Adipocyte (in vitro differentiated cells): ENCODE measurements at regions not wholly inside any gene's neighbourhood (a gene's known extent, or its start where the extent isn't known, plus 50 kb on each side); places are given as distances from the start of the nearest gene placed in this dataset.

Experiments used
- DNase-seq: peaks from one replicate; pipeline ENCODE4 v3.0.0-alpha.2; 2015; ENCODE audit warnings: low read depth
- H3K27me3 ChIP-seq: replicated peaks from 2 replicates; pipeline ENCODE4 v1.7.0; 2013; ENCODE audit warnings: mild to moderate bottlenecking, low read length, moderate library complexity; ENCODE audit not compliant: control insufficient read depth, insufficient read depth
- H3K36me3 ChIP-seq: 2 replicates; pipeline ENCODE4 v1.7.0; 2013; ENCODE audit warnings: low read length, mild to moderate bottlenecking, moderate library complexity; ENCODE audit not compliant: control insufficient read depth, insufficient read depth, severe bottlenecking
- H3K4me1 ChIP-seq: 2 replicates; pipeline ENCODE4 v1.7.0; 2013; ENCODE audit warnings: mild to moderate bottlenecking, low read length, moderate library complexity; ENCODE audit not compliant: control insufficient read depth, insufficient read depth
- H3K4me3 ChIP-seq: 2 replicates; pipeline ENCODE4 v1.7.0; 2013; ENCODE audit warnings: mild to moderate bottlenecking, low read length, moderate library complexity
- H3K9ac ChIP-seq: 2 replicates; pipeline ENCODE4 v1.7.0; 2013; ENCODE audit warnings: mild to moderate bottlenecking, low read length, moderate library complexity
- H3K9me3 ChIP-seq: 2 replicates; pipeline ENCODE4 v1.7.0; 2013; ENCODE audit warnings: mild to moderate bottlenecking, low read length, moderate library complexity; ENCODE audit not compliant: control insufficient read depth

DNA sequence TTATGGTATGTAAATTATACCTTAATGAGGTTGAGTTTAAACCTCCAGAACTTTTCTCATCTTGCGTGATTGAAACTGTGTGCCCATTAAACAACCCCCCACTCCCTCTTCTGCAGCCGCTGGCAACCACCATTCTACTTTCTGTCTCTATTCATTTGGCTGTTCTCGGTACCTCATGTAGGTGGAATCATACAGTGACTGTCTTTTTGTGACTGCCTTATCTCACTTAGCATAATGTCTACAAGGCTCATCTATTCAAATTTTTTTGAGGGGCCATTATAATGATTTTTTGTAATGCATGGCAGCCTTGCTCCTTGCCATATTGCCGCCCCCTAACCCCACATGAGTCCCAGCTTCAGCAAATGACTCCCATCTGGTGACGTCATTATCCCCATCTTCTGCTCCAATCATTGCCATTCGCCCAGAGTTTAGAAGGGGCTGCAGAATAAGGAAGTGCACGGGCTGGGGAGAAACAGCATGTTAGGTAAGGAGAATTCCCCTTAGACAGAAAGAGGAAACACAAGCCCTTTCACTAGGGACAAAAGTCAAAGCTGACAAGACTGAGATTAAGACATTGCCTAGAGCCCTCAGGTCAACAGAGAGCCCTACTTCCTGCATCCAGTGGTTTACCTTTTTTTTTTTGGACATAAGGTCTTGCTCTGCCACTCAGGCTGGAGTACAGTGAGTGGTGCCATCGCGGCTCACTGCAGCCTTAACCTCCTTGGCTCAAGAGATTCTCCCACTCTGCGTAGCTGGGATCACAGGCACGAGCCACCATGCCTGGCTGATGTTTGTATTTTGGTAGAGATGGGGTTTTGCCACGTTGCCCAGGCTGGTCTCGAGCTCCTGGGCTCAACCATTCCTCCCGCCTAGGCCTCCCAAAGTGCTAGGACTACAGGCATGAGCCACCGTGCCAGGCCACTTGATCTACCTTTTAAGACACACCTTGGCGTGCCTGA is 78.4 kb upstream of the ERRFI1 start:
- Histone ChIP-seq H3K36me3 (no peaks in the 10 kb centered on the region), H3K27me3 (no peaks in the 10 kb centered on the region), H3K4me1 (peaks cover 5% of the 10 kb centered on the region), H3K9me3 (no peaks in the 10 kb centered on the region), H3K4me3 (no peak overlapping the region), H3K9ac (no peak overlapping the region)
- DNase-seq: no peak

- H3K36me3 ChIP-seq: no peaks in the 10 kb centered on the region
- H3K9me3 ChIP-seq: no peaks in the 10 kb centered on the region
- no peak overlapping the region for H3K4me3 ChIP-seq
- H3K9ac ChIP-seq: peak overlapping the region; percentile 81
- DNase-seq: no peak
- peaks cover 43% of the 10 kb centered on the region for H3K4me1 ChIP-seq
- H3K27me3 ChIP-seq: no peaks in the 10 kb centered on the region
Measured at GRCh38 chr1:8097908-8098307, 71.8 kb upstream of the ERRFI1 start.

DNA sequence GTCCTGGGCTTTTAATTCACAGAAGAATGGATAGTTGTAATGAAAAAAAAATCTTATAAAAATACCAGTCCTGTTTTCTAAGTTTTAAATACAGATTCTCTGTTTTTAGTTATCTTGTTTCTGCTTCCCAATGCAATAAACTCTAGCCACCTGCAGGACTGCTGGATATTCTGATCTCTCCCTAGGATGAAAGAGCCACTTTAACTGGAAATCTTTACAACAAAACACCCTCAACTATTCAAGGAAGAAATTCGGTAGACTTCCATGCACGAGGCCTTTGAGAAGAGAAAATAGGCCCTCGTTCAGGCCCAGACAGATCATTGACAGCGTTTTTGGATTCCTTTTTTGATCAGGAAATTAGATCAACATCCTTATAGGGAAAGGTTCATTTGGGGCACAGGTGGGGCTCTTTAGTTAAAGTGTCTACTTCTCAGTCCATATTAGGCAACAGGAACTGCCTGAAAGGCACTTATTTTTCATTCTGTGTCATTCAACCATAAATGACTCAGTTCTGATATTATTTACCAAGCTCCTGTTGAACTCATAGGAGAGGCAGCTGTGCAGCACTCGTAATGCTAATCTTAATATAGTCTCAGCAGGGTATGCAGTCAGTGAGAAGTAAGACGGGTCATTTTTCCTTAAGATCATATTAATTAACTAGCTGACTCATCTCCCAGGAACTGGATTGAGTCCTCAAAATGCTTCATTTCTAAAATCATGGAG is 71.1 kb upstream of the ERRFI1 start:
- Histone ChIP-seq H3K36me3 (no peaks in the 10 kb centered on the region), H3K4me1 (peaks cover 41% of the 10 kb centered on the region), H3K4me3 (peak overlapping the region; percentile 59), H3K9ac (peak overlapping the region; percentile 81), H3K9me3 (no peaks in the 10 kb centered on the region), H3K27me3 (no peaks in the 10 kb centered on the region)
- DNase-seq: peak; percentile 78

DNA sequence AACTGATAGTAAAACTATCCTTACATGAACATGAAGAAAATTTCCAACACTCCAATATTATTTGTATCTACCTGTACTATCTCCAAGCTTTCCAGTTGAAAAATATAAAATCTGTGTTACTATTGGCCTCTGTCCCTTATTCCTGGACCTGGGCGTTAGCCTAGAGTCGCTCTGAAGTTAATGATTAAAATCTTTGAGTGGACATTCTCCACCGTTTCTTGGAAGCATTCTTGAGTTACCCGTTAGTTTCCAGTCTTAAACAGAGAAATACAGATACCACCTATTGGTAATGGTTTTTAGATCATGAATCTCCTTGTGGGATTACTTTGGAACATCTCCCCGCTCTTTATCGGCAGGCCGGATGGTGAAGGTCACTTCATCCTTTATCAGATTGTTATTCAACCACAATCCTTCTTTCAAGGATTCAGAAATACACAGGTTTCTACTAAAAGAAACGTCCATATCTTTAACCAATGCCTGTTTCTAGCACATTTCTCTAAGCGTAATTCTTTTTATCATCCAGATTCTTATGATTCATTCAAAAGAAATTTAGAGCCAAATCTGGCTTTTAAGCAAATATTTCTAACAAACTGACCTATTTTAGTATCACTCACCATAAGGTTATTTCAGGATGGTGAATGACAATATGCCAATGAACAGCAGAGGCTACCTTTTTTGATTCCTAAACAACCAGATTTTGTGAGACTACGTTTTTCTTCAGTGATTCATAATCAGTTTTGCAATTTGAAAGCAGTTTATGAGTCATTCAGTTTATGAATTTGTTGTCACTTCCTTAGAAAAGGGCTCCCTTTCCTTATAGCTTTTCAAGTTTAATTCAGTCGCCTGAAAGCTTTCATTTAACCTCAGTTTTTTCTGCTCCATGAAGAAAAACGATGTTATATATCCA is 70.2 kb upstream of the ERRFI1 start:
- no peaks in the 10 kb centered on the region for H3K9me3 ChIP-seq
- DNase-seq: peak; percentile 78
- H3K36me3 ChIP-seq: no peaks in the 10 kb centered on the region
- peak overlapping the region; percentile 59 for H3K4me3 ChIP-seq
- peaks cover 41% of the 10 kb centered on the region for H3K4me1 ChIP-seq
- H3K27me3 ChIP-seq: no peaks in the 10 kb centered on the region
- peak overlapping the region; percentile 81 for H3K9ac ChIP-seq

- no peaks in the 10 kb centered on the region for H3K36me3 ChIP-seq
Measured at GRCh38 chr1:8095584-8095983, 69.5 kb upstream of the ERRFI1 start.

GRCh38 chr1:8094481-8095241 is 68.6 kb upstream of the ERRFI1 start:
- H3K4me3 ChIP-seq: peak overlapping the region; percentile 36
- H3K9ac ChIP-seq: peak overlapping the region; percentile 36
- H3K9me3 ChIP-seq: no peaks in the 10 kb centered on the region
- H3K4me1 ChIP-seq: peaks cover 51% of the 10 kb centered on the region
- peak; percentile 25 for DNase-seq
- no peaks in the 10 kb centered on the region for H3K27me3 ChIP-seq
- H3K36me3 ChIP-seq: no peaks in the 10 kb centered on the region

More at GRCh38 chr1:8095584-8095983, 69.5 kb upstream of the ERRFI1 start:
- Histone ChIP-seq H3K9me3 (no peaks in the 10 kb centered on the region), H3K4me3 (no peak overlapping the region), H3K9ac (peak overlapping the region; percentile 68), H3K4me1 (peaks cover 45% of the 10 kb centered on the region), H3K27me3 (no peaks in the 10 kb centered on the region)
- no peak for DNase-seq

DNA sequence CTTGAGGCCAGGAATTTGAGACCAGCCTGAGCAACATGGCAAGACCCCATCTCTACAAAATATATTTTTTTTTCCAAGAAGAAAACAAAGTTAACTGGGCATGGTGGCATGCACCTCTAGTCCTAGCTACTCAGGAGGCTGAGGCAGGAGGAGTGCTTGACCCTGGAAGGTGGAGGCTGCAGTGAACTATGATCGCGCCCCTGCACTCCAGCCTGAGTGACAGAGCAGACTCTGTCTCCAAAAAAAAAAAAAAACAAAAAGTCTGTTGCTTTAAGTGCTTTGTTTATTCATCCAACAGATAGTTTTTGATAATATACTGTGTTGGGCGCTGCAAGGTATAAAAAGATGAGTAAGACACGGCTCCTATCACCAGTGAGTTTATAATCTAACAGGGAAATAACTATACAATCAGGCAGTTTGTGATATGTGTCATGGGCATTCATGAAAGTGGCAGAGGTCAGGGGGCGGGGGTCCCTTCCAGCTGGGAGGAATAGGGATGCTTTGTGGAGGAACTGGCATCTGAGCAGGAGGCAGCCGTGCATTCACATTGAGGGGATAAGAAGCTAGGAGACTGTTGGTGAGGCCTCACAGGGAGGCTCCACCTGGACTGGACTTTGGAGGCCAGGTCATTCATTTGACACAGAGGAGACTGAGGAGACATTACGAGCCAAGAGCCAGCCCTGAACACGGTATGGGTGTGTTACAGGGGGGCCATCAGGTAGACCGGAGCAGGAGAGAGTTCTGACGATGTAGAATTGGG is 67.3 kb upstream of the ERRFI1 start:
- H3K4me3 ChIP-seq: no peak overlapping the region
- no peaks in the 10 kb centered on the region for H3K9me3 ChIP-seq
- H3K4me1 ChIP-seq: peaks cover 55% of the 10 kb centered on the region
- no peaks in the 10 kb centered on the region for H3K36me3 ChIP-seq
- no peaks in the 10 kb centered on the region for H3K27me3 ChIP-seq
- DNase-seq: no peak
- H3K9ac ChIP-seq: no peak overlapping the region

DNA sequence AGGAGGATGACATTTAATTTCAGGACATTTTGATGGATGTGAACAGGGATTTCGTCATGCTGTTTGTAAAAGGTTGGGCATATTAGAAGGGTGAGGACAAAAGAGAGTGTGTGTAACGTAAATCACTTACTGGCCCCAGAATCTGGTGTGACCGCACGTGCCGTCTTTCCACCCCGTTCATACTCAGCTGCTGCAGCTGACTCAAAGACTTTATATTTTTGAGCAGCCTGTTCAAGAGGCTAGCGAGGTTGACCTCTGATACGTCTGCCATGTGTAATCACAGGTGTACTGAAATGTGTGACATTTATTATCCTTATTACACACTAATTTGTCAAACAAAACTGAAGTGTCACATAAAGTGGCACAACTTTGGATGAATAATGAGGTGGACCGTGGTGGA is 66.5 kb upstream of the ERRFI1 start:
- no peak for DNase-seq
- peaks cover 50% of the 10 kb centered on the region for H3K4me1 ChIP-seq
- no peaks in the 10 kb centered on the region for H3K9me3 ChIP-seq
- H3K9ac ChIP-seq: no peak overlapping the region
- H3K4me3 ChIP-seq: no peak overlapping the region
- H3K27me3 ChIP-seq: no peaks in the 10 kb centered on the region
- H3K36me3 ChIP-seq: no peaks in the 10 kb centered on the region

DNA sequence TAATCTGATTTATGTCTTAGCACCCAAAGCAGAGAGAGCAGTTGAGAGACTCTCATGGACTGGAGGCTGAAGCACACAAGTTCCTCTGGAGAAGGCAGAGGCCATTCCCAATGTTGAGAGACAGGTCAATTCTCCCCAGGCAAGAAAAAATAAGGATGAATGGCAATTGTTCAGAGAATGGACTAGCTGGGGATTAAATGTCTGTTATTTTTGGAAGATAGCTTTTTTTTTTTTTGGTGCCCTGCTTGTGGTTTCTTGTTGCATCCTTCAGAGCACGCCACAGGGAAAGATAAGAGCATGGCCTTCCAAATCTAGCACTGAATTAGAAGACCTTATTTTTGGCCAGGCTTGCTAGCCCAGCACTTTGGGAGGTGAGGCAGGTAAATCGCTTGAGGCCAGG is 65.6 kb upstream of the ERRFI1 start:
- H3K9ac ChIP-seq: no peak overlapping the region
- H3K9me3 ChIP-seq: no peaks in the 10 kb centered on the region
- peak; percentile 38 for DNase-seq
- no peak overlapping the region for H3K4me3 ChIP-seq
- H3K27me3 ChIP-seq: no peaks in the 10 kb centered on the region
- peaks cover 41% of the 10 kb centered on the region for H3K4me1 ChIP-seq
- H3K36me3 ChIP-seq: no peaks in the 10 kb centered on the region

- H3K9ac ChIP-seq: peak overlapping the region; percentile 55
- H3K4me1 ChIP-seq: peaks cover 26% of the 10 kb centered on the region
- H3K9me3 ChIP-seq: no peaks in the 10 kb centered on the region
- H3K36me3 ChIP-seq: no peaks in the 10 kb centered on the region
- H3K4me3 ChIP-seq: no peak overlapping the region
- H3K27me3 ChIP-seq: no peaks in the 10 kb centered on the region
- DNase-seq: peak; percentile 87
Measured at GRCh38 chr1:8090241-8090702, 64.2 kb upstream of the ERRFI1 start.
